Activated naive CD8-positive, alpha-beta T cell treated with anti-CD3 and anti-CD28 coated beads, Interleukin-2, amount 50 U/mL, for 16 hours (primary cell): ENCODE measurements at regions not wholly inside any gene's neighbourhood (a gene's known extent, or its start where the extent isn't known, plus 50 kb on each side); places are given as distances from the start of the nearest gene placed in this dataset.

Experiments
- DNase-seq: peaks from one replicate; pipeline ENCODE4 v3.0.0-alpha.2; 2020; ENCODE audit warnings: low read depth, low spot score

DNA sequence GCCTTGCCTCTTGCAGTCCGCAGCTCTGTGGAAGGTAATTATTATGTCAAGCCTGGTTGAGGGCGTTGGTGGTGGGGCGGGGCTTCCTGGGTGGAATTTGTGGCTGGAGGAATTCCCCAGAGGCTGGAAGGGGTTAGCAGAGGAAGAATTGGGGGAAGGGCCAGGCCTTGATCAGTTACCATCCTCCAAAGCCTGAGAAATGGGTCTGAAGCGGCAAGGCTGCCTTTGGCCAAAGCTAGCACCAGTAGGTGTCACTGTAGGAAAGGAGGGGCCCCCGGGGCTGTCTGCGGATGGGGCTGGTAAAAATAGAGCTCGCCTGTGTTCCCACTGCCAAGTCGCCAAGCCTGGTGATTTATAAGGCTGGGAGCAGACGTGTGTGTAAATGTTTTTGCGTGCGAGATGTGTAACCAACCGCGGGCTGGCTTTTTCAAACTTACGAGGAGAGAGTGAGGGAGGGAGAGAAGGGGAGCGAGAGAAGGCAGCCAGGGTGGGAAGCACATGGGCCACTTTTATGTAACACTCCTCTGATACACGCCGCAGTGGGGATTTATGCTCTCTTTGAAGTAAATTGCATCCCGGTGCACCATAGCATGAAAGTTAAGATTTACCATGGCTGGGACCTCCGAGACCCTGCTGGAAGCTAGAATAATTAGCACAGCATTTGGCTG lies 367.0 kb downstream of the BCOR start:
- DNase-seq = peak; percentile 1

DNA sequence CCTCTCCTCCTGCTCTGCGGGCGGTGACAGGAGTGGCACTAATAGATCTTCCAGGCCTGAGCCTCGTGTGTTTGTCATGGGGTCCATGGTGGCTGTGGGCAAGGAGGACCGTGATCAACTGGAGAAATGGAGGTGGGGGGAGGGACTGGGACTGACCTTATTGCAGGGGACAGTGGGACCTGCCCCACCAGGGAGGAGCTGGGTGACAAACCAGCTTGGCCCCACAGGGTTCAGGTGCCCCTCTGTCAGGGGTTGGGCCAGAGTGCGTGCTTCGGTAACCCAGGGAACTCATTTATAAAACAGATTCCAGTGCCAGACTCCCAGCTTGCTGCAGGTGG lies 366.5 kb downstream of the BCOR start:
- DNase-seq = no peak

- no peak for DNase-seq
Observed at GRCh38 chrX:39731735-39732134, 366.0 kb downstream of the BCOR start.

DNA sequence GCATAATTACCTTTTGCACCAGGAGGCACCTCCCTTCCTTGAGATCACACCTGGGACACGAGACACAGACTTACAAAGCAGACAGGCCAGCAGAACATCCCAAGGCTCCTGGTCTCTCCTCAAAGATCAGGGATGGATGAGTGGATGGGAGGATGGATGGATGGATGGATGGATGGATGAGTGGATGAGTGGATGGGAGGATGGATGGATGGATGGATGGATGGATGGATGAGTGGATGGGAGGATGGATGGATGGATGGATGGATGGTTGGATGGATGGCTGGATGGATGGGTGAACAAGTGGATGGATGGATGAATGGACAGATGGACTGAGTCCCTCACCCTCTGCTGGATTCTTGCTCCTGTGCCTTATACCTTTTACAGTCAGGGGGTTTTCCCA lies 364.0 kb downstream of the BCOR start:
- no peak for DNase-seq

GRCh38 chrX:39734174-39734776 lies 363.5 kb downstream of the BCOR start:
- no peak for DNase-seq

GRCh38 chrX:39736216-39737211 lies 361.2 kb downstream of the BCOR start:
- DNase-seq = no peak

DNA sequence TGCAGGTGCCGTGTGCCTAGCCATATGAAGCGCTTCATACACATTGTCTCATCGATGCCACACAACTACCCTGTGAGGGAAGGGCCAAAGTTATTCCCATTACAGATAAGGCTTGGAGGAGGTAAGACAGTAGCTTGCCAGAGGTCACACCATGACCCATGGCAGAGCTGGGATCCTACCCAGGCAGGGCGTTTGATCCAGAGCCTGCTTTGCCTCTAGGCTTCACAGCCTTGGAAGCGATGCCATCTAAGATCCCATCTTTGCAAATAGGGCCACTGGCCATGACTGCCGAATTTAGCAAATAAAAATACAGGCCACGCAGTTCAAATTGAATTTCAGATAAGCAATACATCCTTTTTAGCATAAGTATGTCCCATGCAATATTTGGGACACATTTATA lies 358.2 kb downstream of the BCOR start:
- no peak for DNase-seq

DNA sequence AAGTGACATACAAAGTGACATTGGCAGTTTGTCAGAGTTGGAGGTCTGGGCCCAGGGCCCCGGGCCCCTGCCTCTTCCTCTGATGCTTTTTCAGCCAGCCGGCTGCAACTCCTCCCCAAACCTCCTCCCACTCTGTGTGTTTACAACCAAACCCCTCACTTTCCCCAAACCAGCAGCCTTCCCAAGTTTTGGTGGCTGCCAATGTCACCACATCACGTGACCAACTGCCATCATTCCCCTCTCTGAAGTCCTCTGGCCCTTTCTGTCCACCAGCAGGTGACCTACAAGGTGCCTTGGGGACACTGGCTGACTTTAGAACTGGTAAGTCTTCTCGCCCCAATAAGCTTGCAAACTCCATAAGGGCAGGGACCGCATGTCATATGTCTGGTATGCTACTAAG lies 357.7 kb downstream of the BCOR start:
- DNase-seq = no peak

- DNase-seq = no peak
Observed at GRCh38 chrX:39741904-39742303, 355.9 kb downstream of the BCOR start.

DNA sequence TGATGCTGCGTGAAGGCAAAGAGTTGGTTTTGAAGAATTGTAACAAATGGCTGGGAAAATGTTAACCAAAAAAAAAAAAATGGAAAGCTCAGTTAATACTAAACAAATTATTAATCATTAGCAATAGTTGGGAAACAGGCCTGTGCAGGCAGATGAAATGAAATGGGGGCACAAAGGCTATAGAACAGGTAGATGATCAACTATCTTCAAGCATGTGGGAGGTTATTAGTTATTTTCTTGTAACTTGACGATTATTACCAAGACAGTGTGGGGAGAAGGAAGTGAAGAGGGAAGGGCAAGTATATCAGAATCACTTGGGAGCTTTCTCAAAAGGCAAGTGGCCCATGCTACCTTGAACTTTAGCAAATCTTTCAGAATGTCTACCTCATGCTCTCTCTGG lies 351.9 kb downstream of the BCOR start:
- no peak for DNase-seq

DNA sequence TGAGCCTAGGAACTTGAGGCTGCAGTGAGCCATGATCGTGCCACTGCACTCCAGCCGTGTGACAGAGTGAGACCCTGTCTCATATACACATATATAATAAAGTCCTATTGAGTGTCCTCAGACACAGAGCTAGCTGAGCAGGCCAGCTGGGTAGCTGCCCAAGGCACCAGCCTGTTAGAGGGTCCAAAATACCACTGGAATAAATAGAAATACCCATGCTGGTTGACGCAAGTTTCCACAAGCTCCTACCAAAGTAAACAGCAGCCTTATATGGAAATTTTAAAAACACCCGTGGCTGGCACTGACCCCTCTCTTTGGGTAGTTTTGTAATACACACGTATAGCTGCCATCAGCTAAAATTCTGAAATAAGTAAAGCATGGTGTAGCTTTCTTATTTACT lies 348.6 kb downstream of the BCOR start:
- no peak for DNase-seq

- DNase-seq = no peak
Observed at GRCh38 chrX:39749728-39750127, 348.0 kb downstream of the BCOR start.

- DNase-seq = no peak
Observed at GRCh38 chrX:39750256-39750790, 347.4 kb downstream of the BCOR start.

DNA sequence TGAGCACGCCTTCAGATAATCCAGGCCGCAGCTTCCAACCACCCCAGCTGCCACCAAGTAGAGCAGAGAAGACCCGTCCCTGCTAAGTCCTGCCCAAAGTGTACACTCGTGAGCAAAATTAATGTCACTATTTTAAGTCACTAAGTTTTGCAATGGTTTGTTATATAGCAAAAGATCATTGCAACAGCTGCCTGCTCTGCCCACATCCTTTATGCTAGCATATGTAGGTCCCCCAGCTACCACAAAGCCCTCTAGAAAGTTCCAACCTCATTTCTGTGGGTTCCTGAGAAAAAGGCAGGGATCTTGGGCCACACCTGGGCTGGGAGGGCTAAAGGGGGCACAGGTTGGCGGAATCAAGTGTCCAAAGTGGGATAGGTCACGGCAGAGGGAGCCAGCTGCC lies 346.9 kb downstream of the BCOR start:
- no peak for DNase-seq

GRCh38 chrX:39752815-39753214 lies 344.9 kb downstream of the BCOR start:
- no peak for DNase-seq

DNA sequence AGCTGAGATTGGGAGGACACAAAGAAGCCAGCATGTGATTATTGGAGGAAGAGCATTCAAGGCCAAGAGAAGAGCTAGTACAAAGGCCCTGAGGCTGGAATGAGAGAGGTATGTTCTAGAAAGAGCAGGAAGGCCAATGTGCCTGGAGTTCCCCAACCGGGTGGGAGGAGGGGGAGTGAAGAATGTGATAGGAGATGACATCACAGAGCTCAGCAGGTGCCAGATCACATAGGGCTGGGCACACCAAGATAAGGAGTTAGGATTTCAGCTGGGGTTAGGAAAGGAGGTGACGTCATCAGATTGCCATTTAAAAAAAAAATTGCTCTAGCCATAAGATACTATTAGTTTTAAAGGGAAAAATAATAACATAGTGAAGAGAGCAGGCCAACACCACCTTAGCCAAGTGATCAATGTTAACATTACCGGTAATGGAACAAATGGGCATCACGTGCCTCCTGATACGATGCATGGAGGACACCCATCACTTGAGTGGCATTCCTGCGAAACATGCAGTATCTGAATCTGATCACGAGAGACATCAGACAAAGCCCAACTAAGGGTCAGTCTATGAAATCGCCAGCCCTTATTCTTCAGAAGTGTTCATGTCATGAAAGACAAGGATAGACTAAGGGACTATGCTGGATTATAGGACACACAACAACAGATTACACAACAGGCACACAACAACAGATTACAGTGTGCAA lies 344.3 kb downstream of the BCOR start:
- DNase-seq = no peak

- no peak for DNase-seq
Observed at GRCh38 chrX:39755143-39756032, 342.4 kb downstream of the BCOR start.

GRCh38 chrX:39756086-39756883 lies 341.5 kb downstream of the BCOR start:
- no peak for DNase-seq

GRCh38 chrX:39757971-39758370 lies 339.8 kb downstream of the BCOR start:
- no peak for DNase-seq
